Heart right ventricle (tissue), 16 donors: ENCODE measurements at regions not wholly inside any gene's neighbourhood (a gene's known extent, or its start where the extent isn't known, plus 50 kb on each side); places are given as distances from the start of the nearest gene placed in this dataset.
"Not testable (repeated sequence)": the region's sequence is repeated elsewhere in the genome, so short reads cannot be mapped to it uniquely, and the experiment has no call there.

Experiments used
- ATAC-seq, 8 donors: fragments of 200-7000 bp; cut with Tn5 transposase; one replicate each; pipeline ENCODE4 v1.9.1; 2020; ENCODE audit warnings: mild to moderate bottlenecking in 8 of 8, moderate library complexity in 8 of 8, moderate number of reproducible peaks in 1 of 8
- DNase-seq, 2 donors: peaks; one replicate each; pipeline ENCODE4 v3.0.0-alpha.2; 2020
- H3K27ac ChIP-seq, 10 donors: fragments of 200-600 bp; sonication (generic) in 2 of 10; one replicate each; pipeline versions ENCODE4 v1.5.0 to v1.8.0; 2020 to 2022; ENCODE audit warnings: mild to moderate bottlenecking in 3 of 10
- H3K27me3 ChIP-seq, 7 donors: fragments of 200-600 bp; one replicate each; pipeline ENCODE4 v1.8.0; 2021 to 2022; ENCODE audit warnings: mild to moderate bottlenecking in 2 of 7
- H3K36me3 ChIP-seq, 9 donors: fragments of 200-600 bp; sonication (generic) in 1 of 9; one replicate each; pipeline versions ENCODE4 v1.5.0 to v1.8.0; 2020 to 2022; ENCODE audit warnings: mild to moderate bottlenecking in 2 of 9
- H3K4me1 ChIP-seq, 9 donors: fragments of 200-600 bp; sonication (generic) in 1 of 9; one replicate each; pipeline versions ENCODE4 v1.5.0 to v1.8.0; 2020 to 2022; ENCODE audit warnings: mild to moderate bottlenecking in 4 of 9
- H3K4me3 ChIP-seq, 10 donors: fragments of 200-600 bp; sonication (generic) in 2 of 10; one replicate each; pipeline versions ENCODE4 v1.5.0 to v1.8.0; 2020 to 2022; ENCODE audit warnings: mild to moderate bottlenecking in 7 of 10, moderate library complexity in 2 of 10
- H3K9me3 ChIP-seq, 11 donors: fragments of 200-600 bp in 10 of 11; sonication (generic) in 2 of 11; one replicate each; pipeline versions ENCODE4 v1.5.0 to v1.8.0; 2013 to 2022; ENCODE audit warnings: mild to moderate bottlenecking in 2 of 11, control low read depth in 1 of 11, moderate library complexity in 1 of 11
- CTCF ChIP-seq, 9 donors: fragments of 200-600 bp; sonication (generic) in 2 of 9; IDR thresholded peaks; one replicate each; pipeline versions ENCODE4 v1.5.0 to v1.8.0; 2021 to 2022; ENCODE audit warnings: antibody characterized with exemption in 9 of 9, mild to moderate bottlenecking in 5 of 9, moderate library complexity in 1 of 9
- WGBS, 2 donors: extraction: QIAGEN DNeasy Blood & Tissue Kit; methylation state at CpG; one replicate each; pipeline ENCODE4 v1.1.7; 2013; ENCODE audit warnings: inconsistent platforms in 1 of 2; 5-methylcytosine and 5-hydroxymethylcytosine counted together
- intact Hi-C, 10 donors: fragments of 100-400 bp; cut with DNase I; formaldehyde crosslinking; loops; one replicate each; pipeline versions ENCODE4 v1.11.1 to v1.14.2; 2022
- donor health status: Arrhythmogenic right ventricular cardiomyopathy.
- donor health status: ischemic (EF 13 %, LVEDD 7.1; RV severe dilation, severe dysfunction).
- donor health status: healthy with polysubstance abuse.
- donor health status: DM: no; HTN: yes; CAD: no.
- donor health status: DM: no; HTN: no; CAD: no.
- donor health status: ischemic (EF 25% LVEDD 6.9; RV normal size, moderate dysfunction).
- donor health status: ischemic (EF 25% LVEDD 5.7; RV mildly dilated, moderate dysfunction).
- donor health status: healthy.
- donor health status: DM: yes; HTN: yes; CAD: no.
- donor health status: Ischemic cardiomyopathy.
- donor health status: ischemic (EF 35%, LVEDD 5.7; RV mildly dilated, moderate dysfunction).
- donor health status: nonischemic (EF 11% LVEDD 7.7; RV severe dilation, severe dysfunction).
- donor health status: DM: yes; HTN: yes; CAD: no.
- donor health status: PGD.
- donor health status: ischemic (EF 29% LVEDD 5.4; RV normal size, mild dysfunction).
- donor health status: nonischemic (EF 23%, LVEDD 6.1; RV moderate dilation, normal function).

GRCh38 chr6:73941892-73942291 is 245.9 kb downstream of the CD109 start:
- TF ChIP-seq CTCF (IDR thresholded peaks at IDR 0.05): no peak
- H3K9me3 ChIP-seq: peaks cover 0 to 17% (median under 1%) of the 10 kb centered on the region in 11 donors
- H3K36me3 ChIP-seq: no peaks in the 10 kb centered on the region
- H3K4me1 ChIP-seq: peaks cover 0 to 5% (median 0%) of the 10 kb centered on the region in 9 donors
- intact Hi-C loops: no loop called here
- no peaks in the 10 kb centered on the region for H3K27me3 ChIP-seq
- H3K27ac ChIP-seq: no peak overlapping the region
- DNase-seq (no peak), ATAC-seq (no peak)
- no peak overlapping the region for H3K4me3 ChIP-seq

GRCh38 chr6:73937805-73938204 is 241.8 kb downstream of the CD109 start:
- H3K9me3 ChIP-seq: peaks cover 0 to 13% (median 0%) of the 10 kb centered on the region in 11 donors
- no peak for DNase-seq
- no peaks in the 10 kb centered on the region for H3K4me1 ChIP-seq
- no peak overlapping the region for H3K4me3 ChIP-seq
- H3K36me3 ChIP-seq: no peaks in the 10 kb centered on the region
- H3K27me3 ChIP-seq: no peaks in the 10 kb centered on the region
- no peak for TF ChIP-seq CTCF (IDR thresholded peaks at IDR 0.05)
- intact Hi-C loops: no loop called here
- no peak overlapping the region for H3K27ac ChIP-seq
- no peak for ATAC-seq

GRCh38 chr6:73932866-73933265 is 236.9 kb downstream of the CD109 start:
- DNase-seq (no peak), ATAC-seq (no peak)
- no peak for TF ChIP-seq CTCF (IDR thresholded peaks at IDR 0.05)
- Histone ChIP-seq H3K4me3 (no peak overlapping the region), H3K4me1 (no peaks in the 10 kb centered on the region), H3K27ac (no peak overlapping the region), H3K27me3 (no peaks in the 10 kb centered on the region), H3K9me3 (peaks cover 0 to 41% (median 17%) of the 10 kb centered on the region in 11 donors), H3K36me3 (no peaks in the 10 kb centered on the region)
- intact Hi-C loops: no loop called here

- 75 to 78% methylated on average over 3 of the region's 3 CpGs for WGBS, 2 donors
- no peak for ATAC-seq
- TF ChIP-seq CTCF (IDR thresholded peaks at IDR 0.05): no peak
Observed at GRCh38 chr6:73929405-73929804, 233.4 kb downstream of the CD109 start.

GRCh38 chr6:73927421-73927820 is 231.4 kb downstream of the CD109 start:
- TF ChIP-seq CTCF (IDR thresholded peaks at IDR 0.05): no peak
- intact Hi-C loops: no loop called here
- H3K36me3 ChIP-seq: no peaks in the 10 kb centered on the region
- H3K27me3 ChIP-seq: no peaks in the 10 kb centered on the region
- no peak overlapping the region for H3K4me3 ChIP-seq
- no peak overlapping the region for H3K27ac ChIP-seq
- H3K9me3 ChIP-seq: peaks cover 0 to 57% (median 25%) of the 10 kb centered on the region in 11 donors
- DNase-seq (no peak), ATAC-seq (no peak)
- peaks cover 0 to 5% (median 0%) of the 10 kb centered on the region in 9 donors for H3K4me1 ChIP-seq

More at GRCh38 chr6:73929405-73929804, 233.4 kb downstream of the CD109 start:
- no peak overlapping the region for H3K4me3 ChIP-seq
- no peak for DNase-seq
- H3K27ac ChIP-seq: no peak overlapping the region
- H3K9me3 ChIP-seq: peaks cover 0 to 51% (median 25%) of the 10 kb centered on the region in 11 donors
- intact Hi-C loops: no loop called here
- peaks cover 0 to 3% (median 0%) of the 10 kb centered on the region in 9 donors for H3K4me1 ChIP-seq
- no peaks in the 10 kb centered on the region for H3K36me3 ChIP-seq
- H3K27me3 ChIP-seq: no peaks in the 10 kb centered on the region

- H3K36me3 ChIP-seq, DNase-seq, H3K4me1 ChIP-seq, H3K4me3 ChIP-seq, intact Hi-C loops, H3K27ac ChIP-seq, H3K27me3 ChIP-seq, ATAC-seq: not testable (repeated sequence)
- 88 to 90% methylated on average over 17 of the region's 17 CpGs for WGBS, 2 donors
- peaks cover 0 to 48% (median 21%) of the 10 kb centered on the region in 11 donors for H3K9me3 ChIP-seq
Observed at GRCh38 chr6:73925703-73926102, 229.7 kb downstream of the CD109 start.
